A673 (cell line): ENCODE measurements at regions not wholly inside any gene's neighbourhood (a gene's known extent, or its start where the extent isn't known, plus 50 kb on each side); places are given as distances from the start of the nearest gene placed in this dataset.

Source experiments
- EZH2 ChIP-seq: fragments of 200-600 bp; sonication (generic); IDR thresholded peaks from 2 replicates; pipeline ENCODE4 v1.6.1; 2017; ENCODE audit warnings: borderline replicate concordance, low read depth, mild to moderate bottlenecking, mixed read lengths, antibody characterized with exemption, low read length; ENCODE audit not compliant: poor library complexity, severe bottlenecking
- TF ChIP-seq, protein P1 (sequence below): fragments of 300-800, 200-600 bp; sonication (generic); conservative IDR thresholded peaks from 2 replicates; pipeline ENCODE4 v1.5.1; 2017; ENCODE audit warnings: low read depth, mild to moderate bottlenecking, antibody characterized with exemption, low read length, moderate library complexity, mixed read lengths

GRCh38 chr9:81128701-81129100 lies 560.6 kb downstream of the TLE1 start:
- TF ChIP-seq, protein P1, sequence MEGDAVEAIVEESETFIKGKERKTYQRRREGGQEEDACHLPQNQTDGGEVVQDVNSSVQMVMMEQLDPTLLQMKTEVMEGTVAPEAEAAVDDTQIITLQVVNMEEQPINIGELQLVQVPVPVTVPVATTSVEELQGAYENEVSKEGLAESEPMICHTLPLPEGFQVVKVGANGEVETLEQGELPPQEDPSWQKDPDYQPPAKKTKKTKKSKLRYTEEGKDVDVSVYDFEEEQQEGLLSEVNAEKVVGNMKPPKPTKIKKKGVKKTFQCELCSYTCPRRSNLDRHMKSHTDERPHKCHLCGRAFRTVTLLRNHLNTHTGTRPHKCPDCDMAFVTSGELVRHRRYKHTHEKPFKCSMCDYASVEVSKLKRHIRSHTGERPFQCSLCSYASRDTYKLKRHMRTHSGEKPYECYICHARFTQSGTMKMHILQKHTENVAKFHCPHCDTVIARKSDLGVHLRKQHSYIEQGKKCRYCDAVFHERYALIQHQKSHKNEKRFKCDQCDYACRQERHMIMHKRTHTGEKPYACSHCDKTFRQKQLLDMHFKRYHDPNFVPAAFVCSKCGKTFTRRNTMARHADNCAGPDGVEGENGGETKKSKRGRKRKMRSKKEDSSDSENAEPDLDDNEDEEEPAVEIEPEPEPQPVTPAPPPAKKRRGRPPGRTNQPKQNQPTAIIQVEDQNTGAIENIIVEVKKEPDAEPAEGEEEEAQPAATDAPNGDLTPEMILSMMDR = no peak
- no peak for TF ChIP-seq EZH2
